Colonic mucosa (tissue), 4 donors: ENCODE measurements at regions not wholly inside any gene's neighbourhood (a gene's known extent, or its start where the extent isn't known, plus 50 kb on each side); places are given as distances from the start of the nearest gene placed in this dataset.

ENCODE experiments used
- DNase-seq: peaks from one replicate; pipeline ENCODE4 v3.0.0-alpha.2; 2020
- H3K27ac ChIP-seq: fragments of 200-600 bp; one replicate; pipeline ENCODE4 v1.8.0; 2021
- H3K27me3 ChIP-seq: fragments of 200-600 bp; one replicate; pipeline ENCODE4 v1.8.0; 2021
- H3K36me3 ChIP-seq: fragments of 200-600 bp; one replicate; pipeline ENCODE4 v1.8.0; 2021
- H3K4me1 ChIP-seq: fragments of 200-600 bp; one replicate; pipeline ENCODE4 v1.8.0; 2021; ENCODE audit warnings: mild to moderate bottlenecking
- H3K4me3 ChIP-seq: fragments of 200-600 bp; one replicate; pipeline ENCODE4 v1.8.0; 2021
- H3K9ac ChIP-seq, 2 donors: one replicate each; pipeline ENCODE4 v1.7.0; 2013; ENCODE audit warnings: control low read depth in 2 of 2, low read depth in 2 of 2, low read length in 2 of 2
- H3K9me3 ChIP-seq: fragments of 200-600 bp; one replicate; pipeline ENCODE4 v1.8.0; 2021
- intact Hi-C: fragments of 100-400 bp; cut with DNase I; formaldehyde crosslinking; loops from one replicate; pipeline ENCODE4 v1.14.1; 2022
- TF ChIP-seq, protein P1 (sequence below): fragments of 200-600 bp; IDR thresholded peaks from one replicate; pipeline ENCODE4 v1.8.0; 2022; ENCODE audit warnings: antibody characterized with exemption, mild to moderate bottlenecking
- donor health status: healthy.
- donor health status: DM: no; HTN: no; CAD: no.
- donor health status: DM: no; HTN: no; CAD: no.

DNA sequence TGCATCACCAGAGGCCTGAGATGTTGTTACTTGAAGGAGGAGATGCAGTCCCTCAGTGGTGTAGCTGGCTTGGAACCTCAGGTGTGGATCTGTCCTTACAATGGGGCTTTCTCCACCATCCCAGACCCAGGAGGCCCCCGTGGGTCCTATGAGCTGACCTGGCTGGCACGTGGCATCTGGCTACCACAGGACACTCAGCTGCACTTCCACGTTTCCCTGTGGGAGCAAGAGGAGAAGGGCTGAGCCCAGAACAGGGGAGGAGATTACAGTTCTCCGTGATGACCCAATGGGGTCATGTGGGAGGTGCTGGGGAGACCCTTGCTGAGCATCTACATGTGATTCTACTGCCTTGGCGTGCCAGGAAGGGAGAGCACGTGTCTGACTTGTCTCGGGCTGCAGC, 1448.4 kb downstream of the TBC1D22A start:
- DNase-seq: no peak
- intact Hi-C loops: no loop called here
- H3K4me3 ChIP-seq: no peak overlapping the region
- TF ChIP-seq, protein P1, sequence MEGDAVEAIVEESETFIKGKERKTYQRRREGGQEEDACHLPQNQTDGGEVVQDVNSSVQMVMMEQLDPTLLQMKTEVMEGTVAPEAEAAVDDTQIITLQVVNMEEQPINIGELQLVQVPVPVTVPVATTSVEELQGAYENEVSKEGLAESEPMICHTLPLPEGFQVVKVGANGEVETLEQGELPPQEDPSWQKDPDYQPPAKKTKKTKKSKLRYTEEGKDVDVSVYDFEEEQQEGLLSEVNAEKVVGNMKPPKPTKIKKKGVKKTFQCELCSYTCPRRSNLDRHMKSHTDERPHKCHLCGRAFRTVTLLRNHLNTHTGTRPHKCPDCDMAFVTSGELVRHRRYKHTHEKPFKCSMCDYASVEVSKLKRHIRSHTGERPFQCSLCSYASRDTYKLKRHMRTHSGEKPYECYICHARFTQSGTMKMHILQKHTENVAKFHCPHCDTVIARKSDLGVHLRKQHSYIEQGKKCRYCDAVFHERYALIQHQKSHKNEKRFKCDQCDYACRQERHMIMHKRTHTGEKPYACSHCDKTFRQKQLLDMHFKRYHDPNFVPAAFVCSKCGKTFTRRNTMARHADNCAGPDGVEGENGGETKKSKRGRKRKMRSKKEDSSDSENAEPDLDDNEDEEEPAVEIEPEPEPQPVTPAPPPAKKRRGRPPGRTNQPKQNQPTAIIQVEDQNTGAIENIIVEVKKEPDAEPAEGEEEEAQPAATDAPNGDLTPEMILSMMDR: no peak
- no peaks in the 10 kb centered on the region for H3K36me3 ChIP-seq
- no peak overlapping the region for H3K27ac ChIP-seq
- H3K9me3 ChIP-seq: no peaks in the 10 kb centered on the region
- H3K27me3 ChIP-seq: no peaks in the 10 kb centered on the region
- H3K4me1 ChIP-seq: no peaks in the 10 kb centered on the region
- no peak overlapping the region for H3K9ac ChIP-seq

DNA sequence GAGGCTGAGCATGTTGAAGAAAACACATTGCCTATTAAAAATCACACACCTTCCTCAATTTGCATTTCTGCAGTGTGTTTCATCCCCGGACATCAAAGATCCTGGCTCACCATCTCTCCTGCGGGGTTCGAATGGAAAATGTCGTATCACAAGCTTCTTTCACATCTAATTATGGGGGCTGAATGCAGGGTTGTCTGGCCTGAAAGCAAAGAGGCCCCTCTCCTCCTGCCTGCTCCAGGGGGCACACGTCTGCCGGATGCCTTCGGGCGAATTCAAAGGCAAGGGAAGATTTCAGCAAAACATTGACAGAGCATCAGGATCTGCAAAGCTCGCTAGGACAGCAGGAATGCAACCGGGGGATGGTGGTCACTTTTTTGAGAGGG, 1447.7 kb downstream of the TBC1D22A start:
- Histone ChIP-seq H3K4me1 (no peaks in the 10 kb centered on the region), H3K4me3 (no peak overlapping the region), H3K9ac (no peak overlapping the region), H3K27ac (no peak overlapping the region), H3K36me3 (no peaks in the 10 kb centered on the region), H3K27me3 (no peaks in the 10 kb centered on the region), H3K9me3 (no peaks in the 10 kb centered on the region)
- intact Hi-C loops: no loop called here
- no peak for DNase-seq
- TF ChIP-seq, protein P1: no peak

DNA sequence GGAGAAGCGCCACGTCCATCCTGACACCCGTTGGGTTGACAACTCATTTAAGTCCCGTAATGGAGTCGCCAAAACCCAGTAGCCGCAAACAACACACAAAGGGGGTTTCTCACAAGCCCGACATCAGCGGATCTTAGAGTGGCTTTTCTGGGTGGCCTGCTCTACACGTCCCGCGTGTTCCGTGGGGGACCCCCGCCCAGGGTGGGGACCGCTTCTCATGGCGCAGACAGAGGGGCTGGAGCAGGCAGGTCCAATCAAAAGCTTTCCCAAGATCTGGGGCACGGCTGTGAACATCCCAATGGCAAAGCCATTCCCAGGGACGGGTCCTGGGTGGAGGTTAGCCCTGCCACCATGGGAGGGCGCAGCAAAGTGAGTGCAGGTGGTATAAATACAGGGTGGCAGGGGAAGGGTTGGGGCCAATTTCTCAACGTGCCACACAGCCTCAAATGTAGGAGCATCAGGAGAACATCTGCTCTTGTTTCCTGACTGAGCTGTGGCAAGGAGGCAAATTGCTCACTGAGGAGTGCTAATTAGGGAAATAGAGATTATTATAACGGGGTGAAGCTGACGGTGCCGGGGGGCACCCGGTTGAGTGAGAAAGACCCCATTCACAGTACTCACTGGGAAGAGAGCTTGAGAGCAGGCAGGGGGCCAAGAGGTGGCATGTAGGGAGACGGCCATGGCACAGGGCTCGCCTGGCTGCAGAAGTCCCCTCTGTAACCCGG, 1447.2 kb downstream of the TBC1D22A start:
- H3K36me3 ChIP-seq: no peaks in the 10 kb centered on the region
- no peak overlapping the region for H3K27ac ChIP-seq
- no peak overlapping the region for H3K9ac ChIP-seq
- intact Hi-C loops: no loop called here
- H3K4me1 ChIP-seq: no peaks in the 10 kb centered on the region
- H3K27me3 ChIP-seq: no peaks in the 10 kb centered on the region
- DNase-seq: no peak
- H3K9me3 ChIP-seq: no peaks in the 10 kb centered on the region
- TF ChIP-seq, protein P1: no peak
- no peak overlapping the region for H3K4me3 ChIP-seq

GRCh38 chr22:48208894-48209293, 1446.4 kb downstream of the TBC1D22A start:
- H3K4me3 ChIP-seq: no peak overlapping the region
- no peak overlapping the region for H3K27ac ChIP-seq
- H3K4me1 ChIP-seq: no peaks in the 10 kb centered on the region
- no peak for DNase-seq
- no peak overlapping the region for H3K9ac ChIP-seq
- intact Hi-C loops: no loop called here
- no peaks in the 10 kb centered on the region for H3K36me3 ChIP-seq
- H3K9me3 ChIP-seq: no peaks in the 10 kb centered on the region
- TF ChIP-seq, protein P1: no peak
- H3K27me3 ChIP-seq: no peaks in the 10 kb centered on the region

GRCh38 chr22:48207919-48208535, 1445.6 kb downstream of the TBC1D22A start:
- DNase-seq: no peak
- H3K9me3 ChIP-seq: no peaks in the 10 kb centered on the region
- H3K4me3 ChIP-seq: no peak overlapping the region
- H3K9ac ChIP-seq: no peak overlapping the region
- intact Hi-C loops: no loop called here
- no peak overlapping the region for H3K27ac ChIP-seq
- H3K36me3 ChIP-seq: no peaks in the 10 kb centered on the region
- H3K4me1 ChIP-seq: no peaks in the 10 kb centered on the region
- TF ChIP-seq, protein P1: no peak
- H3K27me3 ChIP-seq: no peaks in the 10 kb centered on the region
